HAP-1 (cell line): ENCODE measurements at regions not wholly inside any gene's neighbourhood (a gene's known extent, or its start where the extent isn't known, plus 50 kb on each side); places are given as distances from the start of the nearest gene placed in this dataset.
"Not testable (repeated sequence)": the region's sequence is repeated elsewhere in the genome, so short reads cannot be mapped to it uniquely, and the experiment has no call there.

Experiments used
- DNase-seq, 2 experiments: peaks; one replicate each; pipeline ENCODE4 v3.0.0-alpha.2; 2016 to 2020; ENCODE audit warnings: low spot score in 2 of 2
- H3K27me3 ChIP-seq: fragments of 250-450 bp; sonication (Bioruptor Pico); 2 replicates; pipeline ENCODE4 v1.5.1; 2020; ENCODE audit warnings: low read depth, mild to moderate bottlenecking, moderate library complexity
- H3K36me3 ChIP-seq: fragments of 250-450 bp; sonication (Bioruptor Pico); replicated peaks from 2 replicates; pipeline ENCODE4 v1.5.1; 2020; ENCODE audit warnings: mild to moderate bottlenecking
- H3K4me1 ChIP-seq: fragments of 250-450 bp; sonication (Bioruptor Pico); 2 replicates; pipeline ENCODE4 v1.5.1; 2020; ENCODE audit warnings: mild to moderate bottlenecking
- H3K4me3 ChIP-seq: fragments of 250-450 bp; sonication (Bioruptor Pico); 2 replicates; pipeline ENCODE4 v1.5.1; 2020; ENCODE audit warnings: mild to moderate bottlenecking, moderate library complexity
- H3K9me3 ChIP-seq: fragments of 250-450 bp; sonication (Bioruptor Pico); 2 replicates; pipeline ENCODE4 v1.5.1; 2020; ENCODE audit warnings: mild to moderate bottlenecking, moderate library complexity
- in situ Hi-C: fragments of 300-500 bp; cut with MboI; formaldehyde crosslinking; loops from 3 replicates; pipeline ENCODE4 v1.14.3; 2020; ENCODE audit warnings: low sequenced_read_pairs, inconsistent platforms, mixed read lengths

DNA sequence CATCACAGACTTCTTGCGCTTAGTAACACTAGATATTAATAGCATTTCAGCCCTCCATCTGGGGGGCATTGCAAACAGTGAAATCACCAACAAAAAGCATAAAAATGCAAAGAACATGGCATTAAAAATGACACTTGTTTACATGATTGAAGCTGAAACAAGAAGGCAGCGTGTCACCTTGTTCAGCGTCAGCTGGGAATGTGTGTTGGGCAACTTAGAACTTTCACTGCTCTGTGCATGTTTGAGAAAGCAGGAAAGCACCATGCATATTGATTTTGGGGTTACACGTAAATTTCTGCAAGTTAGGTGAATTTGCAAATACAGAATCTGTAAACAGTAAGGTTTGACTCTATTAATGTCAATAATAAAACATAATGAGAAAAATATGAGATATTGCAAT is 162.9 kb downstream of the SOX4 start:
- in situ Hi-C loops, result no loop called here
- no peaks in the 10 kb centered on the region for H3K9me3 ChIP-seq
- no peak for DNase-seq
- H3K36me3 ChIP-seq, result no peaks in the 10 kb centered on the region
- H3K4me3 ChIP-seq, result no peak overlapping the region
- peaks cover 27% of the 10 kb centered on the region for H3K4me1 ChIP-seq
- no peaks in the 10 kb centered on the region for H3K27me3 ChIP-seq

GRCh38 chr6:21757392-21757791 is 163.8 kb downstream of the SOX4 start:
- DNase-seq, H3K4me3 ChIP-seq, H3K36me3 ChIP-seq, H3K27me3 ChIP-seq, in situ Hi-C loops, H3K9me3 ChIP-seq: not testable (repeated sequence)
- peaks cover 23% of the 10 kb centered on the region for H3K4me1 ChIP-seq

- no peaks in the 10 kb centered on the region for H3K27me3 ChIP-seq
- in situ Hi-C loops, result no loop called here
- H3K9me3 ChIP-seq, result no peaks in the 10 kb centered on the region; the same call in 1 of the 2 replicates
- peaks cover 1% of the 10 kb centered on the region for H3K4me1 ChIP-seq
- H3K36me3 ChIP-seq, result no peaks in the 10 kb centered on the region
- H3K4me3 ChIP-seq, result no peak overlapping the region
- DNase-seq, result no peak
These were observed 166.2 kb downstream of the SOX4 start for GRCh38 chr6:21759721-21760120.

DNA sequence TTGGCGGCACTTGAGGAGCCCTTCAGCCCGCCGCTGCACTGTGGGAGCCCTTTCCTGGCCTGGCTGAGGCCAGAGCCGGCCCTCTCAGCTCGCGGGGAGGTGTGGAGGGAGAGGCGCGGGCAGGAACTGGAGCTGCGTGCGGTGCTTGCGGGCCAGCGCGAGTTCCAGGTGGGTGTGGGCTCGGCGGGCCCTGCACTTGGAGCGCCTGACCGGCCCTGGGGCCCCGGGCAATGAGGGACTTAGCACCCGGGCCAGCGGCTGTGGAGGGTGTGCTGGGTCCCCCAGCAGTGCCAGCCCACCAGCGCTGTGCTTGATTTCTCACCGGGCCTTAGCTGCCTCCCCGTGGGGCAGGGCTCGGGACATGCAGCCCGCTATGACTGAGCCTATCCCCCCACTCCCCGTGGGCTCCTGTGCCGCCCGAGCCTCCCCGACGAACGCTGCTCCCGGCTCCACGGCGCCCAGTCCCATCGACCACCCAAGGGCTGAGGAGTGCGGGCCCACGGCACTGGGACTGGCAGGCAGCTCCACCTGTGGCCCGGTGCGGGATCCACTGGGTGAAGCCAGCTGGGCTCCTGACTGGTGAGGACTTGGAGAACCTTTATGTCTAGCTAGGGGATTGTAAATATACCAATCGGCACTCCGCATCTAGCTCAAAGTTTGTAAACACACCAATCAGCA is 167.6 kb downstream of the SOX4 start:
- in situ Hi-C loops, H3K4me1 ChIP-seq, DNase-seq, H3K36me3 ChIP-seq, H3K9me3 ChIP-seq, H3K27me3 ChIP-seq, H3K4me3 ChIP-seq: not testable (repeated sequence)

- Histone ChIP-seq H3K9me3 (no peaks in the 10 kb centered on the region; the same call in 1 of the 2 replicates), H3K36me3 (no peaks in the 10 kb centered on the region), H3K4me3 (no peak overlapping the region), H3K27me3 (no peaks in the 10 kb centered on the region), H3K4me1 (peaks cover 13% of the 10 kb centered on the region)
- in situ Hi-C loops, result no loop called here
- DNase-seq, result no peak
These were observed 171.4 kb downstream of the SOX4 start for GRCh38 chr6:21764989-21765388.

- in situ Hi-C loops, result no loop called here
- H3K27me3 ChIP-seq, result no peaks in the 10 kb centered on the region
- H3K4me1 ChIP-seq, result peaks cover 30% of the 10 kb centered on the region
- no peak for DNase-seq
- no peaks in the 10 kb centered on the region for H3K36me3 ChIP-seq
- no peaks in the 10 kb centered on the region for H3K9me3 ChIP-seq
- H3K4me3 ChIP-seq, result no peak overlapping the region
These were observed 174.5 kb downstream of the SOX4 start for GRCh38 chr6:21767891-21768648.

DNA sequence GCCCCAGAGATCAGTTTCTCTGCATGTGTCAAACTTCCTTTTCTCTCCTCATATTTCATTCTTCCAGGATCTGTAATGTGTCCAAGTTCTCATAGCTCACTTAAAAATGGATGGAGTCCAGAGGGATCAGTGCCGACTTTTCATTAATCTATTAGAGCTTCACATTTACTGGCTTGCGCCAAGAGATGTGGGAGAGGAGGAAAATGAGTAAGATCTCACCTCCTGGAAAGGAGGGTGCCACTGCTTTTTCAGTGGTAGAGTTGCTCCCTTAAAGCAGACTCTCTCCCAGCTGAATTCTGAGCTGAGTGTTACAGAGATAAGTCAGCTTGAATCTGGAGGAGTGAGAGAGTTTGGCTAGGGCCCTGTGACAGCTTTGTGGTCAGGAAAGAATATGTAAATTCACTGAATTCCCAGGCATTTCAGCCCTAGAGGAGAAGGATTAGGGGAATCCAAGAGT is 175.9 kb downstream of the SOX4 start:
- no peaks in the 10 kb centered on the region for H3K36me3 ChIP-seq
- peaks cover 37% of the 10 kb centered on the region for H3K4me1 ChIP-seq
- H3K4me3 ChIP-seq, result no peak overlapping the region
- in situ Hi-C loops, result no loop called here
- DNase-seq, result peak; percentile 54 to 84
- H3K9me3 ChIP-seq, result no peaks in the 10 kb centered on the region
- H3K27me3 ChIP-seq, result no peaks in the 10 kb centered on the region

DNA sequence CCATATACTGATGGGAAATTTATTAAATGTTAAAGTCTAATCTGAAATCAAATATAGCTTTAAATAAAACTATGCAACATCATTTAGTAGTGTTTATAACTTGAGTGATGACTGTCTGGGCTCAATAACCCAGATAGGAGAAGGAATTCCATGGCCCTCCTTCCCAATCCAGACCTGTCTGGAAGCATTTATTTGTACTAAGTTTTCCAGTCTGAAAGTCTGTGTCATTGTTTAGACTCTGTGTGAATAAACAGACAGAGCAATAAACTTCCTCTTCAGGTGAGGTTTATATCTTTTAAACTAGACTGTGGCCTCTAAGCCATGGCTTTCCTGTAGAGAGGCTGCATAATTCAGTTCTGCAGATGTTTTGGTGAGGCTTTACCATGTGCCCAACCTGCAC is 176.4 kb downstream of the SOX4 start:
- H3K4me3 ChIP-seq, result no peak overlapping the region
- no peaks in the 10 kb centered on the region for H3K9me3 ChIP-seq
- H3K27me3 ChIP-seq, result no peaks in the 10 kb centered on the region
- H3K4me1 ChIP-seq, result peaks cover 39% of the 10 kb centered on the region
- in situ Hi-C loops, result no loop called here
- H3K36me3 ChIP-seq, result no peaks in the 10 kb centered on the region
- DNase-seq, result no peak

DNA sequence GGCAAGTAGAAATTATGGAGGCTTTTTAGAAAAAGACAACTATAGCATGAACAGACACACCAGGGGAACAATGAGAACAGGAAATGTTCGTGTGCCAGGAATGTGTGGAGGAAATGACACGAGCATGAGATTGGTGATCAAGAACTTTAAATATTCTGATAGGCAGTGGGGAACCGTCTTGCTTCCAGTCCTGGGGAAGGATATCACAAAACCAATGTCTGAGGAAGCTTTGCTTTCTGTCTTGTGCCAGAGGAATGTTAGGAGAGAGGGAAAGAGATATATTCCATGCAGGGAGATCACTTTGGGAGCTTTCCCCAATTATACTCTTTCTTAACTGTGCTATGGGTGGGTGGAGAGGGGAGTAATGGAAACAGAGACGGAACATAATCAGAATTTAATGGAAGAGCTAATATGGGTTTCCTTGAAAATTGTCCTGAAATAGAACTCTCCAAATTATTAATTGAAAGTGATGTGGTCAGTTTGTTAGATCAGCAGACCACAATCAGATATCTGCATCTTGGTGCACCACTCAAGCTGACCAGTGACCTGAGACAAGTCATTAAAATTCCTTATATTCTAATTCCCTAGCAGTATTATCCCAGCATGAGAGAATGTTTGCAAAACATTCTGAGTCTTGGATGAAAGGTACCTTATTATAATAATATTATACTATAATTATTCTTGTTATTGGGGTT is 178.2 kb downstream of the SOX4 start:
- Histone ChIP-seq H3K9me3 (no peaks in the 10 kb centered on the region), H3K4me1 (peaks cover 39% of the 10 kb centered on the region), H3K4me3 (no peak overlapping the region), H3K27me3 (no peaks in the 10 kb centered on the region), H3K36me3 (no peaks in the 10 kb centered on the region)
- DNase-seq, result no peak
- in situ Hi-C loops, result no loop called here

- peak in 1 of 2 experiments; percentile 81 for DNase-seq
- in situ Hi-C loops, result no loop called here
- Histone ChIP-seq H3K9me3 (no peaks in the 10 kb centered on the region), H3K4me1 (peaks cover 39% of the 10 kb centered on the region), H3K27me3 (no peaks in the 10 kb centered on the region), H3K4me3 (no peak overlapping the region), H3K36me3 (no peaks in the 10 kb centered on the region)
These were observed 178.9 kb downstream of the SOX4 start for GRCh38 chr6:21772477-21772876.

- Histone ChIP-seq H3K4me3 (no peak overlapping the region), H3K4me1 (peaks cover 39% of the 10 kb centered on the region)
These were observed 179.5 kb downstream of the SOX4 start for GRCh38 chr6:21772884-21773575.

GRCh38 chr6:21773576-21773968 is 180.0 kb downstream of the SOX4 start:
- in situ Hi-C loops, result no loop called here
- H3K27me3 ChIP-seq, result no peaks in the 10 kb centered on the region

More at GRCh38 chr6:21772884-21773575, 179.5 kb downstream of the SOX4 start:
- H3K36me3 ChIP-seq, result no peaks in the 10 kb centered on the region
- no peaks in the 10 kb centered on the region for H3K27me3 ChIP-seq
- in situ Hi-C loops, result no loop called here
- peak; percentile 63 to 74 for DNase-seq
- no peaks in the 10 kb centered on the region for H3K9me3 ChIP-seq

DNA sequence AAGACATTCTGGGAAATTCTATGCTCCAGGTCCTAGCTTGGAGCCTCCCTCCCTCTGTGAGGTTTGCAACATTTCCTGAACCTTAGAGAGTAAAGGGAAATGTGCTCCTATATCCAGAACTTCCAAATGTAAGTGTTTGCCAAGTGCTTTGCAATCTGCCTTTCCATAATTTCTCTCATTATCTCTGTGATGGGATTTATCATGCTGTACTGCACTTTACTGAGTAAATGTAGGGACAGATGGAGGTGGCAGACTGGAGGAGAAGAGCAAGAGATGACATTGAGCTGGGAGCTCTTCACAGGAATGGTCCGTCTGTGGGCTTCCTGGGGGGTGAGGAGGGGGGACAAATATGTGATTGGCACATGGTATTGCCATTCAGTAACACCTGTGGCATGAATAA is 184.3 kb downstream of the SOX4 start:
- no peaks in the 10 kb centered on the region for H3K36me3 ChIP-seq
- no peak for DNase-seq
- in situ Hi-C loops, result no loop called here
- H3K27me3 ChIP-seq, result no peaks in the 10 kb centered on the region
- no peak overlapping the region for H3K4me3 ChIP-seq
- no peaks in the 10 kb centered on the region; the same call in 1 of the 2 replicates for H3K9me3 ChIP-seq
- peaks cover 11% of the 10 kb centered on the region for H3K4me1 ChIP-seq

More at GRCh38 chr6:21773576-21773968, 180.0 kb downstream of the SOX4 start:
- DNase-seq, result no peak
- Histone ChIP-seq H3K36me3 (no peaks in the 10 kb centered on the region), H3K4me3 (no peak overlapping the region), H3K4me1 (peaks cover 39% of the 10 kb centered on the region), H3K9me3 (no peaks in the 10 kb centered on the region)
